Type B pancreatic cell (in vitro differentiated cells): ENCODE measurements at regions not wholly inside any gene's neighbourhood (a gene's known extent, or its start where the extent isn't known, plus 50 kb on each side); places are given as distances from the start of the nearest gene placed in this dataset.
"Not testable (repeated sequence)": the region's sequence is repeated elsewhere in the genome, so short reads cannot be mapped to it uniquely, and the experiment has no call there.

Experiments used
- DNase-seq: peaks from one replicate; pipeline ENCODE4 v3.0.0; 2021; ENCODE audit warnings: mixed read lengths; ENCODE audit not compliant: unreplicated experiment; ENCODE audit errors: extremely low spot score
- H3K27ac Mint-ChIP-seq: 2 replicates; pipeline ENCODE4 v1.8.0; 2021; ENCODE audit warnings: mild to moderate bottlenecking, mixed read lengths
- H3K27me3 Mint-ChIP-seq: 2 replicates; pipeline ENCODE4 v1.8.0; 2021; ENCODE audit warnings: mixed read lengths
- H3K36me3 Mint-ChIP-seq: 2 replicates; pipeline ENCODE4 v1.8.0; 2021; ENCODE audit warnings: mixed read lengths
- H3K4me1 Mint-ChIP-seq: one replicate; pipeline ENCODE4 v1.8.0; 2021; ENCODE audit warnings: mixed read lengths; ENCODE audit not compliant: unreplicated experiment
- H3K4me3 Mint-ChIP-seq: 2 replicates; pipeline ENCODE4 v1.8.0; 2021; ENCODE audit warnings: mild to moderate bottlenecking, mixed read lengths
- H3K9me3 Mint-ChIP-seq: 2 replicates; pipeline ENCODE4 v1.8.0; 2021; ENCODE audit warnings: mixed read lengths
- CTCF ChIP-seq: fragments of 200-600 bp; sonication (generic); conservative IDR thresholded peaks from 2 replicates; pipeline ENCODE4 v1.5.0; 2021; ENCODE audit warnings: antibody characterized with exemption, mild to moderate bottlenecking

- Mint-ChIP-seq H3K27me3 (no peaks in the 10 kb centered on the region), H3K4me1 (no peaks in the 10 kb centered on the region), H3K4me3 (no peak overlapping the region), H3K9me3 (no peaks in the 10 kb centered on the region), H3K36me3 (no peaks in the 10 kb centered on the region), H3K27ac (no peak overlapping the region)
- no peak for DNase-seq
- TF ChIP-seq CTCF: no peak
Observed at GRCh38 chr6:155829646-155830045, 374.0 kb upstream of the NOX3 start.

DNA sequence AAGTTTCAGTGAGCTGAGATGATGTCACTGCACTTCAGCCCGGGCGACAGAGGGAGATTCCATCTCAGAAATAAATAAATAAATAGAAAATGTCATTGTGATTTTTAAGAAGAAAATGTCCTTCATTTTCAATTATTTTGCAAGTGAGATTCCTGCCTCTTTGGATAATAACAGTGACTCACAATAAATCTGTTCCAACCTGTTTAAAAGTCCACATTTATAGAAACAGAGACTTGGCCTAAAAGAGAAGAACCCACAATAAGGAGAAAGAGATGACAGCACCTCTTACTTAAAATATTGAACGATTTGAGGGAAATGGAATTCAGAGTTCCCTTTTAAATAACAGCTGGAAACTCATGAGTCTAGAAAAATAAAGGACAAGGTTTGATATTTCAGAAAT lies 373.4 kb upstream of the NOX3 start:
- Mint-ChIP-seq H3K36me3 (no peaks in the 10 kb centered on the region), H3K9me3 (no peaks in the 10 kb centered on the region), H3K4me3 (no peak overlapping the region), H3K27ac (no peak overlapping the region), H3K27me3 (no peaks in the 10 kb centered on the region), H3K4me1 (no peaks in the 10 kb centered on the region)
- TF ChIP-seq CTCF: no peak
- DNase-seq: no peak

DNA sequence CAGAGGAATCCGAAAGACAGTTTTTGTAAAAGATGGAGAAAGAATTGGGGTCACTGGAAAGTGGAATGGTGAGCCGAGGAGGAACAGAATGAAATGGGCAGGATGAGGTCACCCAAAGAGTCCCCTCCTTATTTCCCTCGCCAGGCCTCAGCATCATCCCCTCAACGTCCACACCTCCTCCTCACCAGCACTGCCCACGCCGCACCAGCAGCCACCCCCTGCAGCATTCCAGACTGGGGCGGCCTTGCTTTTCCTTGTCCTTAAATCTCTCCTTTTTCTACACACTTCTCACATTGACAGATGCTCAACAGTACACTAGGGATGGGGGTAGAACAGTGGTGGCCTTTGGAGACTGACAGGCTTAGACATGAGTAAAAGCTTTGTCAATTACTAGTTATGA lies 363.1 kb upstream of the NOX3 start:
- TF ChIP-seq CTCF: no peak
- H3K36me3 Mint-ChIP-seq: no peaks in the 10 kb centered on the region
- no peak overlapping the region for H3K27ac Mint-ChIP-seq
- DNase-seq: no peak
- H3K27me3 Mint-ChIP-seq: no peaks in the 10 kb centered on the region
- no peak overlapping the region for H3K4me3 Mint-ChIP-seq
- no peaks in the 10 kb centered on the region for H3K4me1 Mint-ChIP-seq
- no peaks in the 10 kb centered on the region for H3K9me3 Mint-ChIP-seq

GRCh38 chr6:155813548-155813947 lies 357.9 kb upstream of the NOX3 start:
- Mint-ChIP-seq H3K4me3 (no peak overlapping the region), H3K9me3 (peaks cover 4% of the 10 kb centered on the region), H3K4me1 (no peaks in the 10 kb centered on the region), H3K27ac (no peak overlapping the region), H3K36me3 (no peaks in the 10 kb centered on the region), H3K27me3 (no peaks in the 10 kb centered on the region)
- DNase-seq: no peak
- no peak for TF ChIP-seq CTCF

DNA sequence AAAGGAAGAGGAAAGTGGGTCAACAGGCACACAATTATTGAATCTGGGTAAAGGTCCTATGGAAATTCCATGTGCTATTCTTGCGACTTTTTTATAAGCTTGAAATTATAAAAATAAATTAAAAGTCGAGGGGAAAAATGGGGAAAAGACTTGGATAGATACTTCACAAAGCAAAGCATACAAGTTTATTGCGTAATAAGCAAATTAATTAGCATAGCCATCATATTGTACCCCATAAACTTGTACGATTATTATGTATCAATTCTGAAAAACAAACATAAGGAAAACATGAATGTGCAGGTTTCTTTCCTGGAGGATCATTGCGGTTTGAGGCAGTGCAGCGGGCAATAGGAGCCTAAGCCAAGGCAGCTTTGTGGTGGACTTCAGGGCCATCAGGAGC lies 351.6 kb upstream of the NOX3 start:
- H3K27me3 Mint-ChIP-seq: no peaks in the 10 kb centered on the region
- no peak for DNase-seq
- H3K36me3 Mint-ChIP-seq: no peaks in the 10 kb centered on the region
- H3K4me1 Mint-ChIP-seq: no peaks in the 10 kb centered on the region
- TF ChIP-seq CTCF: no peak
- H3K4me3 Mint-ChIP-seq: no peak overlapping the region
- peaks cover 4% of the 10 kb centered on the region for H3K9me3 Mint-ChIP-seq
- H3K27ac Mint-ChIP-seq: no peak overlapping the region

GRCh38 chr6:155801046-155801445 lies 345.4 kb upstream of the NOX3 start:
- DNase-seq: no peak
- Mint-ChIP-seq H3K36me3 (no peaks in the 10 kb centered on the region), H3K27me3 (no peaks in the 10 kb centered on the region), H3K27ac (no peak overlapping the region), H3K9me3 (no peaks in the 10 kb centered on the region), H3K4me1 (no peaks in the 10 kb centered on the region), H3K4me3 (no peak overlapping the region)
- TF ChIP-seq CTCF: no peak

DNA sequence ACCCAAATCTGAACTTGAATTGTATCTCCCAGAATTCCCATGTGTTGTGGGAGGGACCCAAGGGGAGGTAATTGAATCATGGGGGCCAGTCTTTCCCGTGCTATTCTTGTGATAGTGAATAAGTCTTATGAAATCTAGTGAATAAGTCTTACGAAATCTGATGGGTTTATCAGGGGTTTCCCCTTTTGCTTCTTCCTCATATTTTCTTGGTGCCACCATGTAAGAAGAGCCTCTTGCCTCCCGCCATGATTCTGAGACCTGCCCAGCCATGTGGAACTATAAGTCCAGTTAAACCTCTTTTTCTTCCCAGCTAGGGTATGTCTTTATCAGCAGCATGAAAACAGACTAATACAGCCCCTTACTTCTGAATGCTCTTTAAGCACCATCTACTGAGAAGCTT lies 343.2 kb upstream of the NOX3 start:
- DNase-seq, H3K4me3 Mint-ChIP-seq, H3K9me3 Mint-ChIP-seq, H3K27ac Mint-ChIP-seq, H3K27me3 Mint-ChIP-seq, H3K36me3 Mint-ChIP-seq, H3K4me1 Mint-ChIP-seq: not testable (repeated sequence)
